H9 (cell line): ENCODE measurements at regions not wholly inside any gene's neighbourhood (a gene's known extent, or its start where the extent isn't known, plus 50 kb on each side); places are given as distances from the start of the nearest gene placed in this dataset.

Experiments used
- DNase-seq: peaks from one replicate; pipeline ENCODE4 v3.0.0-alpha.2; 2017
- H2AFZ ChIP-seq: one replicate; pipeline ENCODE4 v1.6.1; 2013; ENCODE audit warnings: mild to moderate bottlenecking, low read length, control low read depth, moderate library complexity
- H2AK5ac ChIP-seq: 2 replicates; pipeline ENCODE4 v1.6.1; 2013; ENCODE audit warnings: low read length, control low read depth, mixed read lengths; ENCODE audit not compliant: insufficient read length
- H2BK120ac ChIP-seq: one replicate; pipeline ENCODE4 v1.6.1; 2013; ENCODE audit warnings: low read depth, mild to moderate bottlenecking, low read length, control low read depth, inconsistent platforms; ENCODE audit not compliant: poor library complexity, severe bottlenecking
- H2BK12ac ChIP-seq: 2 replicates; pipeline ENCODE4 v1.6.1; 2013; ENCODE audit warnings: low read length, control low read depth, mixed read lengths, low read depth; ENCODE audit not compliant: insufficient read length
- H2BK15ac ChIP-seq: 2 replicates; pipeline ENCODE4 v1.6.1; 2013; ENCODE audit warnings: low read depth, low read length, control low read depth
- H2BK20ac ChIP-seq: one replicate; pipeline ENCODE4 v1.6.1; 2013; ENCODE audit warnings: low read depth, mild to moderate bottlenecking, low read length, control low read depth, inconsistent platforms; ENCODE audit not compliant: poor library complexity, severe bottlenecking
- H2BK5ac ChIP-seq: 2 replicates; pipeline ENCODE4 v1.6.1; 2013; ENCODE audit warnings: low read length, control low read depth, mixed read lengths; ENCODE audit not compliant: insufficient read length
- H3K14ac ChIP-seq: 2 replicates; pipeline ENCODE4 v1.6.1; 2013; ENCODE audit warnings: low read length, control low read depth; ENCODE audit not compliant: insufficient read depth
- H3K18ac ChIP-seq: 2 replicates; pipeline ENCODE4 v1.6.1; 2013; ENCODE audit warnings: low read depth, mild to moderate bottlenecking, mixed read lengths, low read length, control low read depth; ENCODE audit not compliant: insufficient read length
- H3K23ac ChIP-seq: 2 replicates; pipeline ENCODE4 v1.6.1; 2013; ENCODE audit warnings: low read length, control low read depth, mixed read lengths, low read depth; ENCODE audit not compliant: insufficient read length
- H3K23me2 ChIP-seq: 2 replicates; pipeline ENCODE4 v1.6.1; 2013; ENCODE audit warnings: low read depth, mild to moderate bottlenecking, mixed read lengths, low read length, control low read depth; ENCODE audit not compliant: insufficient read length, poor library complexity, severe bottlenecking
- H3K27ac ChIP-seq: 2 replicates; pipeline ENCODE4 v1.5.1; 2013; ENCODE audit warnings: low read length, control low read depth, mixed read lengths, low read depth; ENCODE audit not compliant: insufficient read length
- H3K27me3 ChIP-seq: 2 replicates; pipeline ENCODE4 v1.6.1; 2013; ENCODE audit warnings: low read length, control low read depth, inconsistent platforms; ENCODE audit not compliant: insufficient read depth
- H3K4ac ChIP-seq: 2 replicates; pipeline ENCODE4 v1.6.1; 2013; ENCODE audit warnings: low read depth, mild to moderate bottlenecking, control low read depth, inconsistent platforms, low read length, moderate library complexity
- H3K4me1 ChIP-seq: 2 replicates; pipeline ENCODE4 v1.6.1; 2013; ENCODE audit warnings: low read length, control low read depth, inconsistent platforms; ENCODE audit not compliant: insufficient read depth
- H3K4me2 ChIP-seq: 2 replicates; pipeline ENCODE4 v1.6.1; 2013; ENCODE audit warnings: low read length, control low read depth, mixed read lengths; ENCODE audit not compliant: insufficient read length, insufficient read depth
- H3K56ac ChIP-seq: 2 replicates; pipeline ENCODE4 v1.6.1; 2013; ENCODE audit warnings: low read depth, mild to moderate bottlenecking, mixed read lengths, low read length, control low read depth; ENCODE audit not compliant: insufficient read length
- H3K79me1 ChIP-seq: 2 replicates; pipeline ENCODE4 v1.6.1; 2013; ENCODE audit warnings: low read depth, mild to moderate bottlenecking, moderate library complexity, low read length, control low read depth, inconsistent platforms; ENCODE audit not compliant: insufficient read depth, poor library complexity, severe bottlenecking
- H3K79me2 ChIP-seq: 2 replicates; pipeline ENCODE4 v1.6.1; 2013; ENCODE audit warnings: low read length, control low read depth, inconsistent platforms; ENCODE audit not compliant: insufficient read depth
- H3K9ac ChIP-seq: 2 replicates; pipeline ENCODE4 v1.6.1; 2013; ENCODE audit warnings: low read length, control low read depth, mixed read lengths; ENCODE audit not compliant: insufficient read length; ENCODE audit errors: extremely low read depth
- H3K9me3 ChIP-seq: one replicate; pipeline ENCODE4 v1.6.1; 2013; ENCODE audit warnings: low read depth, low read length, inconsistent platforms; ENCODE audit not compliant: control insufficient read depth
- H3T11ph ChIP-seq: one replicate; pipeline ENCODE4 v1.6.1; 2013; ENCODE audit warnings: mild to moderate bottlenecking, low read length, control low read depth, inconsistent platforms
- H4K20me1 ChIP-seq: one replicate; pipeline ENCODE4 v1.6.1; 2013; ENCODE audit not compliant: control insufficient read depth, insufficient read length, insufficient read depth
- H4K5ac ChIP-seq: 2 replicates; pipeline ENCODE4 v1.6.1; 2013; ENCODE audit warnings: low read depth, mild to moderate bottlenecking, mixed read lengths, low read length, control low read depth; ENCODE audit not compliant: insufficient read length
- H4K8ac ChIP-seq: replicated peaks from 2 replicates; pipeline ENCODE4 v1.6.1; 2013; ENCODE audit warnings: low read length, control low read depth, mixed read lengths, low read depth; ENCODE audit not compliant: insufficient read length
- H4K91ac ChIP-seq: 2 replicates; pipeline ENCODE4 v1.6.1; 2013; ENCODE audit warnings: low read depth, mild to moderate bottlenecking, moderate library complexity, mixed read lengths, low read length, control low read depth; ENCODE audit not compliant: insufficient read length
- H3K27ac Mint-ChIP-seq, 3 experiments: 2 replicates in 2 of 3; 3 replicates in 1 of 3; pipeline ENCODE4 v1.8.0; 2020 to 2021; ENCODE audit warnings: mixed read lengths in 3 of 3, mild to moderate bottlenecking in 1 of 3, moderate library complexity in 1 of 3
- H3K27me3 Mint-ChIP-seq: 2 replicates; pipeline ENCODE4 v1.8.0; 2021; ENCODE audit warnings: low read depth, mild to moderate bottlenecking, moderate library complexity, mixed read lengths
- H3K36me3 Mint-ChIP-seq, 3 experiments: 2 replicates in 2 of 3; 3 replicates in 1 of 3; pipeline ENCODE4 v1.8.0; 2020 to 2021; ENCODE audit warnings: low read depth in 3 of 3, mixed read lengths in 3 of 3; ENCODE audit not compliant: insufficient read depth in 1 of 3
- H3K4me1 Mint-ChIP-seq, 2 experiments: 2 replicates each; pipeline ENCODE4 v1.8.0; 2020; ENCODE audit warnings: mixed read lengths in 2 of 2
- H3K4me3 Mint-ChIP-seq, 2 experiments: 2 replicates in 1 of 2; 3 replicates in 1 of 2; pipeline ENCODE4 v1.8.0; 2020 to 2021; ENCODE audit warnings: mild to moderate bottlenecking in 2 of 2, mixed read lengths in 2 of 2, moderate library complexity in 1 of 2
- H3K9me3 Mint-ChIP-seq, 2 experiments: 2 replicates in 1 of 2; 3 replicates in 1 of 2; pipeline ENCODE4 v1.8.0; 2020; ENCODE audit warnings: mild to moderate bottlenecking in 2 of 2, mixed read lengths in 2 of 2, moderate library complexity in 1 of 2
- WGBS: extraction: QIAGEN DNeasy Blood & Tissue Kit; methylation state at CpG from one replicate; pipeline ENCODE4 v1.1.7; 2013; ENCODE audit warnings: missing lambda C conversion rate, low lambda C conversion rate, mixed read lengths; ENCODE audit not compliant: insufficient read length; ENCODE audit errors: extremely low coverage; 5-methylcytosine and 5-hydroxymethylcytosine counted together
- TF ChIP-seq, protein P1 (sequence below): fragments of 200-600 bp; sonication (generic); conservative IDR thresholded peaks from 3 replicates; pipeline ENCODE4 v1.8.0; 2021; ENCODE audit warnings: antibody characterized with exemption, mild to moderate bottlenecking

DNA sequence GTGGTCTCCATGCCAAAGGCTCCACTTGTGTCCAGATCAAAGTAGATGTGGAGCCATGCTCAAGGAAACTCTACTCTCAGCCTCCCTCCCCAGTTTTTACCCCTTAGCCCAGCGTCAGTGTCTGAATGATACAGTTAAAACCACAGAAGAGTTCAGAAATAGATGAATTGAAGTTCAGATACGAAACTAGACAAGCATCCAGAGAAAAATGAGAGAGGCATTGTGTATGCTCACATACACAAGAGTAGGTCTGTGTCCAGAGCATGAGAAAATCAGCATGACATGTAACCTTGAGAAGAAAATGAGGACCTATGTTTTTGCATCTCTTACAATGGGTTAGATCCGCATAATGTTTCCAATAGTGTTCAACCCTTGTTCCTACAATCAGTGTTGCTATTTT, 612.8 kb upstream of the PKDCC start:
- TF ChIP-seq, protein P1, sequence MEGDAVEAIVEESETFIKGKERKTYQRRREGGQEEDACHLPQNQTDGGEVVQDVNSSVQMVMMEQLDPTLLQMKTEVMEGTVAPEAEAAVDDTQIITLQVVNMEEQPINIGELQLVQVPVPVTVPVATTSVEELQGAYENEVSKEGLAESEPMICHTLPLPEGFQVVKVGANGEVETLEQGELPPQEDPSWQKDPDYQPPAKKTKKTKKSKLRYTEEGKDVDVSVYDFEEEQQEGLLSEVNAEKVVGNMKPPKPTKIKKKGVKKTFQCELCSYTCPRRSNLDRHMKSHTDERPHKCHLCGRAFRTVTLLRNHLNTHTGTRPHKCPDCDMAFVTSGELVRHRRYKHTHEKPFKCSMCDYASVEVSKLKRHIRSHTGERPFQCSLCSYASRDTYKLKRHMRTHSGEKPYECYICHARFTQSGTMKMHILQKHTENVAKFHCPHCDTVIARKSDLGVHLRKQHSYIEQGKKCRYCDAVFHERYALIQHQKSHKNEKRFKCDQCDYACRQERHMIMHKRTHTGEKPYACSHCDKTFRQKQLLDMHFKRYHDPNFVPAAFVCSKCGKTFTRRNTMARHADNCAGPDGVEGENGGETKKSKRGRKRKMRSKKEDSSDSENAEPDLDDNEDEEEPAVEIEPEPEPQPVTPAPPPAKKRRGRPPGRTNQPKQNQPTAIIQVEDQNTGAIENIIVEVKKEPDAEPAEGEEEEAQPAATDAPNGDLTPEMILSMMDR = no peak
- Histone ChIP-seq H3K56ac (no peak overlapping the region), H3K27ac (no peak overlapping the region), H2BK15ac (no peak overlapping the region), H2AFZ (no peak overlapping the region), H3K18ac (no peak overlapping the region), H4K8ac (no peak overlapping the region), H3K4me2 (no peak overlapping the region), H3K79me2 (no peaks in the 10 kb centered on the region), H3K23ac (no peak overlapping the region), H3T11ph (no peak overlapping the region), H4K91ac (no peak overlapping the region), H4K20me1 (no peaks in the 10 kb centered on the region), H3K4ac (no peak overlapping the region), H2BK120ac (no peak overlapping the region), H3K9ac (no peak overlapping the region), H4K5ac (no peak overlapping the region), H3K9me3 (no peaks in the 10 kb centered on the region), H3K27me3 (no peaks in the 10 kb centered on the region), H2BK20ac (no peak overlapping the region), H2BK12ac (no peak overlapping the region), H3K4me1 (no peaks in the 10 kb centered on the region), H3K79me1 (no peaks in the 10 kb centered on the region), H2BK5ac (no peak overlapping the region), H3K14ac (no peak overlapping the region), H2AK5ac (no peak overlapping the region), H3K23me2 (no peaks in the 10 kb centered on the region)
- no CpG with 5 or more reads among the region's 3 CpGs for WGBS
- H3K9me3 Mint-ChIP-seq = peaks cover 0 to 8% of the 10 kb centered on the region in 2 experiments; a peak in 3 of 5 replicates
- no peaks in the 10 kb centered on the region for H3K4me1 Mint-ChIP-seq
- no peak overlapping the region for H3K4me3 Mint-ChIP-seq
- no peak overlapping the region for H3K27ac Mint-ChIP-seq
- H3K27me3 Mint-ChIP-seq = no peaks in the 10 kb centered on the region
- DNase-seq = no peak
- no peaks in the 10 kb centered on the region for H3K36me3 Mint-ChIP-seq
